Muscle layer of duodenum (tissue), 2 donors: ENCODE measurements at regions not wholly inside any gene's neighbourhood (a gene's known extent, or its start where the extent isn't known, plus 50 kb on each side); places are given as distances from the start of the nearest gene placed in this dataset.
"Not testable (repeated sequence)": the region's sequence is repeated elsewhere in the genome, so short reads cannot be mapped to it uniquely, and the experiment has no call there.

ENCODE experiments used
- H3K27ac ChIP-seq: one replicate; pipeline ENCODE4 v1.7.0; 2013; ENCODE audit warnings: mild to moderate bottlenecking, low read length
- H3K27me3 ChIP-seq: one replicate; pipeline ENCODE4 v1.7.0; 2013; ENCODE audit warnings: low read depth, mild to moderate bottlenecking, control low read depth, low read length
- H3K36me3 ChIP-seq, 2 donors: one replicate each; pipeline ENCODE4 v1.7.0; 2013; ENCODE audit warnings: low read length in 2 of 2, control low read depth in 1 of 2, mild to moderate bottlenecking in 1 of 2; ENCODE audit not compliant: insufficient read depth in 2 of 2, control insufficient read depth in 1 of 2
- H3K4me1 ChIP-seq, 2 donors: one replicate each; pipeline ENCODE4 v1.7.0; 2013; ENCODE audit warnings: low read length in 2 of 2, mild to moderate bottlenecking in 2 of 2, control low read depth in 1 of 2, moderate library complexity in 1 of 2; ENCODE audit not compliant: insufficient read depth in 2 of 2, control insufficient read depth in 1 of 2
- H3K4me3 ChIP-seq, 2 donors: one replicate each; pipeline ENCODE4 v1.7.0; 2013; ENCODE audit warnings: low read length in 2 of 2, low read depth in 1 of 2, mild to moderate bottlenecking in 1 of 2
- H3K9me3 ChIP-seq, 2 donors: one replicate each; pipeline ENCODE4 v1.7.0; 2013; ENCODE audit warnings: low read length in 2 of 2, control low read depth in 1 of 2, mild to moderate bottlenecking in 1 of 2; ENCODE audit not compliant: control insufficient read depth in 1 of 2
- donor health status: healthy.

GRCh38 chr13:84591444-84591843 lies 709.2 kb upstream of the SLITRK1 start:
- H3K27ac ChIP-seq: no peak overlapping the region
- H3K36me3 ChIP-seq: no peaks in the 10 kb centered on the region
- H3K9me3 ChIP-seq: no peaks in the 10 kb centered on the region
- no peak overlapping the region for H3K4me3 ChIP-seq
- H3K4me1 ChIP-seq: no peaks in the 10 kb centered on the region
- H3K27me3 ChIP-seq: no peaks in the 10 kb centered on the region

GRCh38 chr13:84590663-84591062 lies 708.4 kb upstream of the SLITRK1 start:
- Histone ChIP-seq H3K9me3 (no peaks in the 10 kb centered on the region), H3K4me3 (no peak overlapping the region), H3K36me3 (no peaks in the 10 kb centered on the region), H3K27me3 (no peaks in the 10 kb centered on the region), H3K4me1 (no peaks in the 10 kb centered on the region), H3K27ac (no peak overlapping the region)

DNA sequence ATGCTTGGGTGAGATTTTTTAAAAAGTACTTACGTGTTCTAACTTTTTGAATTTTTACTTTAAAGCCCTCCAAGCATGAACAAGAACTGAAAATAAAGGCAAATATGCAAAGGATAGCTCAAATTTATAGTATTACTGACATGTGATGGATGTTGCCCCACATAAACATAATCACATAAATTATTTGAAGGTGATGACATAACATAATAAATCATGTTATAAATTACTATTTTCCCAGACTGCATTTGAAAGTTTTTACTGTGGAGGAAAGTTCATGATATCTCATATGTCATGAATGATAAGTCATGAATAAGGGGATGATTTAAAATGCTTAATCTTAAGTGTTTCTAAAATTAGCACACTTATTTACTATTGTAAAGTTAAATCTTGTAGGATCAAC lies 705.7 kb upstream of the SLITRK1 start:
- no peaks in the 10 kb centered on the region for H3K36me3 ChIP-seq
- no peak overlapping the region for H3K4me3 ChIP-seq
- H3K4me1 ChIP-seq: no peaks in the 10 kb centered on the region
- no peaks in the 10 kb centered on the region for H3K9me3 ChIP-seq
- no peak overlapping the region for H3K27ac ChIP-seq
- no peaks in the 10 kb centered on the region for H3K27me3 ChIP-seq

DNA sequence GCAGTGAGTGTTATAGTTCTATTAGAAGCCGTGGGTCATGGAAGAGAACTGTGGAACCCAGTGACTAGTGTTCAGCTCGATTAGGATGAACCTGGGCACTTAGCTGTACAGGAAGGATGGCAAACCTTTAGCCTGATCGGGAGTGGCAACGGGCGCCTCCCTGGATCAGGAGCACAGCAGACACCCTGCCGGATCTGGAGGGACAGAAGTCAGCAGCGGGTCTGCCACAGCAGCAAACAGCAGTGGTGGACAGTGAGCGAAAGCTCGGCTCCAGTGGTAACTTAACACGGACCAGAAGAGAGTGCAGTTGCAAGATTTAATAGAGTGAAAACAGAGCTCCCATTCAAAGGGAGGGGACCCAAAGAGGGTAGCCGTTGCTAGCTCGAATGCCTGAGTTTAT lies 697.6 kb upstream of the SLITRK1 start:
- not testable (repeated sequence) for H3K4me1 ChIP-seq, H3K36me3 ChIP-seq, H3K4me3 ChIP-seq, H3K27ac ChIP-seq, H3K27me3 ChIP-seq, H3K9me3 ChIP-seq

- Histone ChIP-seq H3K4me3 (no peak overlapping the region), H3K9me3 (no peaks in the 10 kb centered on the region), H3K4me1 (no peaks in the 10 kb centered on the region), H3K27ac (no peak overlapping the region), H3K36me3 (no peaks in the 10 kb centered on the region), H3K27me3 (no peaks in the 10 kb centered on the region)
These were observed 692.6 kb upstream of the SLITRK1 start for GRCh38 chr13:84574851-84575250.

DNA sequence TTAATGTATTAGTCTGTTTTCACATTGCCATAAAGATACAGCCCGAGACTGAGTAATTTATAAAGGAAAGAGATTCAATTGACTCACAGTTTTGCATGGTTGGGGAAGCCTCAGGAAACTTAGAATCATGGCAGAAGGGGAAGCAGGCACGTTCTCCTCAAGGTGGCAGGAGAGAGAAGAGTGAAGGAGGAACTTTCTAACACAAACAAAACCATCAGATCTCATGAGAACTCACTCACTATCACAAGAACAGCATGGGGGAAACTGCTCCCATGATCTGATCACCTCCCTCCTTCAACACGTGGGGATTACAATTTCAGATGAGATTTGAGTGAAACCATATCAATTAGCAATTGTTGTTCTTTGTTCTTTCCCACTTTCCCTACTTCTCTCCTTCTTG lies 689.0 kb upstream of the SLITRK1 start:
- H3K4me1 ChIP-seq: no peaks in the 10 kb centered on the region
- no peak overlapping the region for H3K27ac ChIP-seq
- no peaks in the 10 kb centered on the region for H3K27me3 ChIP-seq
- no peaks in the 10 kb centered on the region for H3K36me3 ChIP-seq
- no peak overlapping the region for H3K4me3 ChIP-seq
- no peaks in the 10 kb centered on the region for H3K9me3 ChIP-seq

DNA sequence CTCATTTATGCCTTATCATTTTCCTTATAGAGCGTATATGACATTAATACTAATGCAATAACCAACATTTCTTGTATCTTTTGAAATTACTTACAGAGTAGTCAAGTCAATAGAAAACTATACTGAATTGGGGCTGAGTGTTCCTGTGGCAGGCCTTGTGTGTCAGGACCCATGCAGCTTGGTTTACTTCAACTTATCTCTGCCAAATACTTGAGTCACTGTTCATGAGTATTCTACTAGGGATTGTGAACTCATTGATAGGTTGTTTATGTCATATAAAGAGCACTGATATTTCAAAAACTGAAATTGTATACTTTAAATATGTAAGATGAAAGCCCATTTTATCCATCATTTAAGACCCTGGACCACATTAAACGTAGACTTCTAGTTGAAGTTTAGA lies 688.6 kb upstream of the SLITRK1 start:
- Histone ChIP-seq H3K27ac (no peak overlapping the region), H3K36me3 (no peaks in the 10 kb centered on the region), H3K4me3 (no peak overlapping the region), H3K9me3 (no peaks in the 10 kb centered on the region), H3K4me1 (no peaks in the 10 kb centered on the region), H3K27me3 (no peaks in the 10 kb centered on the region)

DNA sequence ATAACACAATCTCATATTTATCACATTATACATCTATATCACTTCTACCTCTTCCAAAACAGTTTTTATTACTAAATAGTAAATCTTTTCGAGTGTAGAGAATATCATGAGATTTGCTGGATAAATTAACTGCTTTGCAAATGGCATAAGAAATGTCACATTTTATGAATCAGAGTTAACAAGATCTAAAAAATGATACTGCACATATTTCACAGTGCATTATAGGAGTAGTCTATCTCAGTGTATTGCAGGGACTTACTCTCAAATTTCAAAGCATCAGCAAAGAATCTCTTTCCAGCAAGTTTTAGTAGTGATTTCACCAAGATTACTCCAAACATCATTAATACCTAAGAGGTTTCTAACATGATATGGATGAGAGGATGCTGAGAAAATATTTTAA lies 687.1 kb upstream of the SLITRK1 start:
- Histone ChIP-seq H3K4me3 (no peak overlapping the region), H3K36me3 (no peaks in the 10 kb centered on the region), H3K27me3 (no peaks in the 10 kb centered on the region), H3K4me1 (peaks cover 0 to 4% of the 10 kb centered on the region in 2 donors), H3K9me3 (no peaks in the 10 kb centered on the region), H3K27ac (no peak overlapping the region)

- no peaks in the 10 kb centered on the region for H3K9me3 ChIP-seq
- no peaks in the 10 kb centered on the region for H3K36me3 ChIP-seq
- no peak overlapping the region for H3K27ac ChIP-seq
- peaks cover 0 to 4% of the 10 kb centered on the region in 2 donors for H3K4me1 ChIP-seq
- H3K4me3 ChIP-seq: no peak overlapping the region
- H3K27me3 ChIP-seq: no peaks in the 10 kb centered on the region
These were observed 685.6 kb upstream of the SLITRK1 start for GRCh38 chr13:84567848-84568247.

- no peaks in the 10 kb centered on the region for H3K27me3 ChIP-seq
- no peak overlapping the region for H3K4me3 ChIP-seq
- no peak overlapping the region for H3K27ac ChIP-seq
- H3K4me1 ChIP-seq: peaks cover 0 to 4% of the 10 kb centered on the region in 2 donors
- H3K36me3 ChIP-seq: no peaks in the 10 kb centered on the region
- no peaks in the 10 kb centered on the region for H3K9me3 ChIP-seq
These were observed 684.5 kb upstream of the SLITRK1 start for GRCh38 chr13:84566780-84567179.

DNA sequence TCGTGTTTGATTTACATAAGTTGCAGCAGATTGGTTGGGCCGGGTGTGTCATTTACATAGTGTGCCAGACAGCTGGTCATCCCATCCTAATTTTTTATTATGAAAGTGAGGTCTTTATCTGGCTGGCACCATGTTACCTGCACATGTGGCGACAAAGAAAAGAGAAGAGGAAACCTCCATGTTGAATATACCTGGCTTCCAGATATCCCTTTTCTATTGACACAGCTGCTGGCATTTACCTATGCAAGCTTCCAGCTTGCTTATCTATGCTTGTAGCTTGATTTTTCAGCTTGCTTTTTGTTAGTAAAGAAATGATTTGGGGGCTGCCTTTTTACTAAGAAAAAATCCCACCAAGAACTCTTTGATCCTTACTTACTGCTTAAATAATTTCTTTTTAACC lies 681.3 kb upstream of the SLITRK1 start:
- H3K27me3 ChIP-seq: no peaks in the 10 kb centered on the region
- H3K9me3 ChIP-seq: peaks cover 0 to 4% of the 10 kb centered on the region in 2 donors
- H3K27ac ChIP-seq: no peak overlapping the region
- no peak overlapping the region for H3K4me3 ChIP-seq
- H3K36me3 ChIP-seq: no peaks in the 10 kb centered on the region
- H3K4me1 ChIP-seq: peaks cover 0 to 4% of the 10 kb centered on the region in 2 donors

- H3K36me3 ChIP-seq: no peaks in the 10 kb centered on the region
- no peaks in the 10 kb centered on the region for H3K27me3 ChIP-seq
- no peak overlapping the region for H3K4me3 ChIP-seq
- H3K4me1 ChIP-seq: no peaks in the 10 kb centered on the region
- H3K27ac ChIP-seq: no peak overlapping the region
- H3K9me3 ChIP-seq: no peaks in the 10 kb centered on the region
These were observed 671.0 kb upstream of the SLITRK1 start for GRCh38 chr13:84553227-84553626.
